Esophagus squamous epithelium (tissue), 4 donors: ENCODE measurements at regions not wholly inside any gene's neighbourhood (a gene's known extent, or its start where the extent isn't known, plus 50 kb on each side); places are given as distances from the start of the nearest gene placed in this dataset.
"Not testable (repeated sequence)": the region's sequence is repeated elsewhere in the genome, so short reads cannot be mapped to it uniquely, and the experiment has no call there.

Experiments
- CTCF ChIP-seq, 6 experiments: fragments of 450-650 bp in 4 of 6; fragments of 200-600 bp in 2 of 6; sonication (generic) in 2 of 6; IDR thresholded peaks; one replicate each; pipeline ENCODE4 v1.5.1; 2016 to 2019; ENCODE audit warnings: antibody characterized with exemption in 6 of 6, mild to moderate bottlenecking in 4 of 6, moderate library complexity in 4 of 6
- POLR2A ChIP-seq, 4 donors: fragments of 450-650 bp; IDR thresholded peaks; one replicate each; pipeline ENCODE4 v1.6.1; 2017; ENCODE audit warnings: antibody characterized with exemption in 4 of 4, mild to moderate bottlenecking in 4 of 4, moderate library complexity in 3 of 4

DNA sequence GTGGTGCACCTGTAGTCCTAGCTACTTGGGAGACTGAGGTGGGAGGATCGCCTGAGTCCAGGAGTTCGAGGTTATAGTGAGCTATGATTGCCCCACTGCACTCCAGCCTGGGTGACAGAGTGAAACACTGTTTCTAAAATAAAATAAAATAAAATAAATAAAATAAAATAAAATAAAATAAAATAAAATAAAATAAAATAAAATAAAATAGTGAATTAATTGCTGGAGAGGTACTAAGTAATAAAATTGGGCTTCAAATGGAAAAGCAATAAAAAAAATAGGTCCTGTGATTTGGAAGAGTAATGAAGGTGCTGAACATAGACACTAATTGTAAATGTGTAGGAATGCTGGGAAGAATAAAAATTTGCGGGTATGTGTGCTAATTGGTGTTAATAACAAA lies 126.2 kb upstream of the KLF12 start:
- not testable (repeated sequence) for TF ChIP-seq CTCF, POLR2A (IDR thresholded peaks at IDR 0.05)
